ENCODE measurements at regions not wholly inside any gene's neighbourhood (a gene's known extent, or its start where the extent isn't known, plus 50 kb on each side); places are given as distances from the start of the nearest gene placed in this dataset.
"Not testable (repeated sequence)": the region's sequence is repeated elsewhere in the genome, so short reads cannot be mapped to it uniquely, and the experiment has no call there.

DNA sequence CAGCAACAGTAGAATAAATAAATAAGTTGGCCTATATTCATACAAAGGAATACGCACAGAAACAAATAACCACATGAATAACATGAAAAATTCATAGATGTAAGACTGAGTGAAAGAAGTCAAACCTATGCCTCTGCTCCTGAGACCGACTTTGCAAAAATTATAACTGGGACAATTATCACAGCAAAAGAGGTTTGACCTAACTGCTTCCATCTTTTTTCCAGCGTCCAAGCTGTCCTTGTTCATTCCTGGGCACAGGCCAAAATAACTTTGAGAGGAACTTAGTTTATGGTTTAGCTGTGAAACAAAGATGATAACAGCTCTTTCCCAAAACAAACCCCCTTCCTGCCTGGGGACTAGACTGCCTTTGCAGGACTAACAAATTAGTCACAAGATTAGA is 109.6 kb upstream of the NBPF11 start:
- TF ChIP-seq, protein P1, sequence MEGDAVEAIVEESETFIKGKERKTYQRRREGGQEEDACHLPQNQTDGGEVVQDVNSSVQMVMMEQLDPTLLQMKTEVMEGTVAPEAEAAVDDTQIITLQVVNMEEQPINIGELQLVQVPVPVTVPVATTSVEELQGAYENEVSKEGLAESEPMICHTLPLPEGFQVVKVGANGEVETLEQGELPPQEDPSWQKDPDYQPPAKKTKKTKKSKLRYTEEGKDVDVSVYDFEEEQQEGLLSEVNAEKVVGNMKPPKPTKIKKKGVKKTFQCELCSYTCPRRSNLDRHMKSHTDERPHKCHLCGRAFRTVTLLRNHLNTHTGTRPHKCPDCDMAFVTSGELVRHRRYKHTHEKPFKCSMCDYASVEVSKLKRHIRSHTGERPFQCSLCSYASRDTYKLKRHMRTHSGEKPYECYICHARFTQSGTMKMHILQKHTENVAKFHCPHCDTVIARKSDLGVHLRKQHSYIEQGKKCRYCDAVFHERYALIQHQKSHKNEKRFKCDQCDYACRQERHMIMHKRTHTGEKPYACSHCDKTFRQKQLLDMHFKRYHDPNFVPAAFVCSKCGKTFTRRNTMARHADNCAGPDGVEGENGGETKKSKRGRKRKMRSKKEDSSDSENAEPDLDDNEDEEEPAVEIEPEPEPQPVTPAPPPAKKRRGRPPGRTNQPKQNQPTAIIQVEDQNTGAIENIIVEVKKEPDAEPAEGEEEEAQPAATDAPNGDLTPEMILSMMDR (IDR thresholded peaks at IDR 0.05) = not testable (repeated sequence)
- TF ChIP-seq EP300 (IDR thresholded peaks at IDR 0.05; ENCODE audit: borderline replicate concordance in 1 of 2, low read depth in 1 of 2, low read length in 1 of 2); RAD21 (IDR thresholded peaks at IDR 0.05; ENCODE audit: low read length); SIN3A (IDR thresholded peaks at IDR 0.05; ENCODE audit: borderline replicate concordance, low read depth, low read length); POLR2AphosphoS5 (IDR thresholded peaks at IDR 0.05; ENCODE audit: low read depth, low read length); YY1 (IDR thresholded peaks at IDR 0.05; ENCODE audit: low read depth); NRF1 (IDR thresholded peaks at IDR 0.05; ENCODE audit: low read depth, low read length); JUND (IDR thresholded peaks at IDR 0.05); TAF1 (IDR thresholded peaks at IDR 0.05; ENCODE audit: borderline replicate concordance, low read depth, low read length); RFX5 (IDR thresholded peaks at IDR 0.05; ENCODE audit: low read length); GABPA (IDR thresholded peaks at IDR 0.05; ENCODE audit: low read depth): not testable (repeated sequence)
- TF ChIP-seq, protein P2, sequence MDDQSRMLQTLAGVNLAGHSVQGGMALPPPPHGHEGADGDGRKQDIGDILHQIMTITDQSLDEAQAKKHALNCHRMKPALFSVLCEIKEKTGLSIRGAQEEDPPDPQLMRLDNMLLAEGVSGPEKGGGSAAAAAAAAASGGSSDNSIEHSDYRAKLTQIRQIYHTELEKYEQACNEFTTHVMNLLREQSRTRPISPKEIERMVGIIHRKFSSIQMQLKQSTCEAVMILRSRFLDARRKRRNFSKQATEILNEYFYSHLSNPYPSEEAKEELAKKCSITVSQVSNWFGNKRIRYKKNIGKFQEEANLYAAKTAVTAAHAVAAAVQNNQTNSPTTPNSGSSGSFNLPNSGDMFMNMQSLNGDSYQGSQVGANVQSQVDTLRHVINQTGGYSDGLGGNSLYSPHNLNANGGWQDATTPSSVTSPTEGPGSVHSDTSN (IDR thresholded peaks at IDR 0.05) = not testable (repeated sequence)

All from SK-N-SH (cell line).